ENCODE measurements at regions not wholly inside any gene's neighbourhood (a gene's known extent, or its start where the extent isn't known, plus 50 kb on each side); places are given as distances from the start of the nearest gene placed in this dataset.
A peak's percentile ranks its signal among the peaks of the same experiment; 100 is the strongest.

DNA sequence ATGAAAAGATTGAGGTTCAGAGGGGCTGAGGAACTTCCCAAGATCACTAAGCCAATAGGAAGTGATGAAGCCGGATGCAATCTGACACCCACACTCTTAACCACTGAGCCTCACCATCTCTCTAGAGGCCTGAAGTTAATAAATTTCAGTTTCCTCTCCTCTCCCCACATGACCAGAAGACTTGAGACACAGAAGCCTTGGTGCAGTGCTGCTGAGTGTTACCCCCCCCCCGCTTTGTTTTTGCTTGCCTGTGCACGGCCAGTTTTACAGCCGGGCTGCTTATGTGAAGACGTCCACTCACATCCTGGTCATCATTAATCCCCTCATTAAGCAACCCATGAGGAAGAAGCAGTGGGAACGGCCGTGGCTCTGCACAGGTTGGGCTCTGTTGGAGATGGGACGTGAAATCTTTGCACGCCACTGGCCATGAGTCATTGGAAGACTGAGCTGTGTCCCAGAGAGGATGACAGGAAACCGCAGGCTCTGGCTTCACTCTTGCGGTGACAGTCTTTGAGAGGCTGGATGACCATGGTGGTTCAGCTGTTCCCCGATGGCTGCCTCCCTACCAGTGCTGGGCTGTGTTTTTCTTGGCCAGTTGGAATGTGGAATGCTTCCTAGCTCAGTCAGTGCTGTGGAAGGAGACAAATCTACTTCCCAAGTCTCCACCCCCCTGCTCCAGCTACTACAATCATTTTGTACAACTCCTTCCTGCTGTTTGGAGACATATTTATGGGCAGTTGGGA is 232.6 kb upstream of the LRTM1 start:
- Histone ChIP-seq H3K79me2 (ENCODE audit: low read length) (no peaks in the 10 kb centered on the region), H4K20me1 (ENCODE audit: low read length) (no peaks in the 10 kb centered on the region), H3K27me3 (ENCODE audit: low read length) (no peaks in the 10 kb centered on the region; the same call in 1 of the 2 replicates), H3F3A (ENCODE audit: low read length, unreplicated experiment) (no peaks in the 10 kb centered on the region), H3K9ac (ENCODE audit: low read length) (peak overlapping the region; percentile 77), H3K9me3 (ENCODE audit: low read length) (no peaks in the 10 kb centered on the region), H3K27ac (ENCODE audit: low read length) (peak overlapping the region; percentile 98), H3K4me2 (ENCODE audit: low read length) (peak overlapping the region; percentile 48), H3K36me3 (ENCODE audit: low read depth, low read length) (no peaks in the 10 kb centered on the region), H3K9me2 (replicated peaks; ENCODE audit: low read length) (0 out of 2 replicates have a peak, but pooled peaks cover 4% of the 10 kb centered on the region), H3K4me3 (ENCODE audit: low read length) (no peak overlapping the region), H3K4me1 (ENCODE audit: insufficient read depth, low read length) (peaks cover 20% of the 10 kb centered on the region), H2AFZ (ENCODE audit: low read length) (no peak overlapping the region)
- ChIA-PET POLR2A (ENCODE audit: unreplicated experiment) (no interaction called here), CTCF (no interaction called here)
- TF ChIP-seq EZH2phosphoT487 (IDR thresholded peaks at IDR 0.05; ENCODE audit: borderline replicate concordance, low read length): no peak
- TF ChIP-seq EZH2 (IDR thresholded peaks at IDR 0.05; ENCODE audit: low read length, unreplicated experiment): no peak
- TF ChIP-seq, protein P1, sequence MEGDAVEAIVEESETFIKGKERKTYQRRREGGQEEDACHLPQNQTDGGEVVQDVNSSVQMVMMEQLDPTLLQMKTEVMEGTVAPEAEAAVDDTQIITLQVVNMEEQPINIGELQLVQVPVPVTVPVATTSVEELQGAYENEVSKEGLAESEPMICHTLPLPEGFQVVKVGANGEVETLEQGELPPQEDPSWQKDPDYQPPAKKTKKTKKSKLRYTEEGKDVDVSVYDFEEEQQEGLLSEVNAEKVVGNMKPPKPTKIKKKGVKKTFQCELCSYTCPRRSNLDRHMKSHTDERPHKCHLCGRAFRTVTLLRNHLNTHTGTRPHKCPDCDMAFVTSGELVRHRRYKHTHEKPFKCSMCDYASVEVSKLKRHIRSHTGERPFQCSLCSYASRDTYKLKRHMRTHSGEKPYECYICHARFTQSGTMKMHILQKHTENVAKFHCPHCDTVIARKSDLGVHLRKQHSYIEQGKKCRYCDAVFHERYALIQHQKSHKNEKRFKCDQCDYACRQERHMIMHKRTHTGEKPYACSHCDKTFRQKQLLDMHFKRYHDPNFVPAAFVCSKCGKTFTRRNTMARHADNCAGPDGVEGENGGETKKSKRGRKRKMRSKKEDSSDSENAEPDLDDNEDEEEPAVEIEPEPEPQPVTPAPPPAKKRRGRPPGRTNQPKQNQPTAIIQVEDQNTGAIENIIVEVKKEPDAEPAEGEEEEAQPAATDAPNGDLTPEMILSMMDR (conservative IDR thresholded peaks at IDR 0.05; ENCODE audit: low read depth, low read length): no peak
- BruUV-seq (replicated peaks): no TSS peak
- intact Hi-C loops (cut with micrococcal nuclease): no loop called here
- peak; percentile 88 for DNase-seq
- ATAC-seq: peak; percentile 86

DNA sequence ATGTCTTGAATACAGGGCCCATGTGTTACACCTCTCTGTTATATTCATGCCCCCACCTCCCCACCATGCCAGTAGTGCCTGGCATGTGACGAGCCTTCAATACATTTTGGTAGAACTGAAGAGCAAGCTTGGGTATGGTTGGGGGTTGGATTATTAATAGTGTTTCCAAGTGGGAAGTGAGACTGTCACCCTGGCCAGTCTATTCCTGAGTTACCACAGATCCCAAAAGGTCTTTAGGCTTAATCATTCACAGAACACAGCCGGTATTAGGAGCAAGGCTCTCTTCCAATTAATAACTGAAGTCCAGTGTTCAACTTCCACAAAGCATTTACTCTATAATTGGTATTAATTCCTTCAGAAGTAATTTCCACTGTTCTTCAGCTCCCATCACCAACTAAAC is 231.9 kb upstream of the LRTM1 start:
- Histone ChIP-seq H3K9ac (ENCODE audit: low read length) (peak overlapping the region; percentile 77), H3K4me1 (ENCODE audit: insufficient read depth, low read length) (peaks cover 20% of the 10 kb centered on the region), H3K27ac (ENCODE audit: low read length) (peak overlapping the region; percentile 98), H3F3A (ENCODE audit: low read length, unreplicated experiment) (no peaks in the 10 kb centered on the region), H2AFZ (ENCODE audit: low read length) (no peak overlapping the region), H3K4me3 (ENCODE audit: low read length) (no peak overlapping the region), H3K79me2 (ENCODE audit: low read length) (no peaks in the 10 kb centered on the region), H3K4me2 (ENCODE audit: low read length) (peak overlapping the region; percentile 48), H3K36me3 (ENCODE audit: low read depth, low read length) (no peaks in the 10 kb centered on the region), H3K27me3 (ENCODE audit: low read length) (peaks cover 6% of the 10 kb centered on the region; the same call in 1 of the 2 replicates), H4K20me1 (ENCODE audit: low read length) (no peaks in the 10 kb centered on the region), H3K9me2 (replicated peaks; ENCODE audit: low read length) (0 out of 2 replicates have a peak, but pooled peaks cover 4% of the 10 kb centered on the region), H3K9me3 (ENCODE audit: low read length) (no peaks in the 10 kb centered on the region)
- intact Hi-C loops (cut with micrococcal nuclease): no loop called here
- DNase-seq (no peak), ATAC-seq (no peak)
- TF ChIP-seq EZH2 (IDR thresholded peaks at IDR 0.05; ENCODE audit: low read length, unreplicated experiment) (no peak), EZH2phosphoT487 (IDR thresholded peaks at IDR 0.05; ENCODE audit: borderline replicate concordance, low read length) (no peak)
- TF ChIP-seq, protein P1 (conservative IDR thresholded peaks at IDR 0.05; ENCODE audit: low read depth, low read length): no peak
- BruUV-seq (replicated peaks): no TSS peak
- ChIA-PET CTCF (no interaction called here), POLR2A (ENCODE audit: unreplicated experiment) (no interaction called here)

DNA sequence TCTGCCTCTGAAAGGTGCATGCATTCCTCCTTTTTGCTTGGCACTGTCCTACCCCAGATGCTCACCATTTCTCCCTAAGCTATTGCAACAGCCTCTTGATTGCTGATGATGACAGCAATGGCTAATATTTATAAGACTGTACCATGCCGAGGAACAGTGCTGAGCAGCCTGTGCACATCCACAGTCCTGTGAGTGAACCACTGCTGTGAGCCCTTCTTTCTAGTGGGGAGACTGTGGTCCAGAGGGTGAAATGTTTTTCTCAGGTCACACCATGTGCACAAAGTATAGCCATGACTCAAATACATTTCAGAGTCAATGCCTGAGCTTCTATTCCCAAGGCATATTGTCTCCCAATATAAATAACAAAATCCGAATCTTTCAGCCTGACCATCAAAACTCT is 231.2 kb upstream of the LRTM1 start:
- Histone ChIP-seq H3K79me2 (ENCODE audit: low read length) (no peaks in the 10 kb centered on the region), H3K9ac (ENCODE audit: low read length) (peak overlapping the region; percentile 77; the same call in 1 of the 2 replicates), H4K20me1 (ENCODE audit: low read length) (no peaks in the 10 kb centered on the region), H3K36me3 (ENCODE audit: low read depth, low read length) (no peaks in the 10 kb centered on the region), H3K27ac (ENCODE audit: low read length) (peak overlapping the region; percentile 98), H3K9me3 (ENCODE audit: low read length) (no peaks in the 10 kb centered on the region), H3K27me3 (ENCODE audit: low read length) (peaks cover 13% of the 10 kb centered on the region), H2AFZ (ENCODE audit: low read length) (no peak overlapping the region), H3K4me2 (ENCODE audit: low read length) (no peak overlapping the region), H3K9me2 (replicated peaks; ENCODE audit: low read length) (0 out of 2 replicates have a peak, but pooled peaks cover 4% of the 10 kb centered on the region), H3K4me1 (ENCODE audit: insufficient read depth, low read length) (peaks cover 20% of the 10 kb centered on the region), H3F3A (ENCODE audit: low read length, unreplicated experiment) (no peaks in the 10 kb centered on the region), H3K4me3 (ENCODE audit: low read length) (no peak overlapping the region)
- DNase-seq: no peak
- ChIA-PET CTCF (no interaction called here), POLR2A (ENCODE audit: unreplicated experiment) (no interaction called here)
- TF ChIP-seq EZH2phosphoT487 (IDR thresholded peaks at IDR 0.05; ENCODE audit: borderline replicate concordance, low read length) (no peak), EZH2 (IDR thresholded peaks at IDR 0.05; ENCODE audit: low read length, unreplicated experiment) (no peak)
- TF ChIP-seq, protein P1 (conservative IDR thresholded peaks at IDR 0.05; ENCODE audit: low read depth, low read length): no peak
- intact Hi-C loops (cut with micrococcal nuclease): no loop called here
- no peak for ATAC-seq
- no TSS peak for BruUV-seq (replicated peaks)

All from PC-3 (cell line).